K562 (cell line): ENCODE measurements at regions not wholly inside any gene's neighbourhood (a gene's known extent, or its start where the extent isn't known, plus 50 kb on each side); places are given as distances from the start of the nearest gene placed in this dataset.

Experiments
- ATF7 ChIP-seq: fragments of 450-650 bp; IDR thresholded peaks from 2 replicates; pipeline ENCODE4 v1.7.1; 2014; ENCODE audit warnings: mild to moderate bottlenecking, moderate library complexity
- CTCF ChIP-seq, 3 experiments: IDR thresholded peaks in 2 of 3; conservative IDR thresholded peaks in 1 of 3; 2 replicates each; pipeline ENCODE4 v1.5.1; 2011 to 2012; ENCODE audit warnings: low read length in 3 of 3, mild to moderate bottlenecking in 3 of 3, control low read depth in 2 of 3, improper control_type of control experiment in 1 of 3, inconsistent platforms in 1 of 3, low read depth in 1 of 3, mixed read lengths in 1 of 3, moderate library complexity in 1 of 3; ENCODE audit not compliant: insufficient read depth in 2 of 3
- E2F6 ChIP-seq, 2 experiments: IDR thresholded peaks; 2 replicates each; pipeline ENCODE4 v1.6.1; 2011; ENCODE audit warnings: borderline replicate concordance in 1 of 2, control low read depth in 1 of 2, low read depth in 1 of 2, low read length in 1 of 2, mild to moderate bottlenecking in 1 of 2, mixed read lengths in 1 of 2, moderate library complexity in 1 of 2; ENCODE audit not compliant: insufficient read depth in 1 of 2, insufficient read length in 1 of 2, poor library complexity in 1 of 2, severe bottlenecking in 1 of 2; ENCODE audit errors: extremely low read depth in 1 of 2
- FOSL1 ChIP-seq: fragments of 200-800 bp; sonication (Bioruptor generic); conservative IDR thresholded peaks from 2 replicates; pipeline ENCODE4 v1.6.1; 2016; ENCODE audit warnings: missing genetic modification characterization, missing compliant biosample characterization
- IRF2 ChIP-seq: sonication (generic); formaldehyde crosslinking; IDR thresholded peaks from 2 replicates; pipeline ENCODE4 v1.8.1; 2022; ENCODE audit warnings: mild to moderate bottlenecking, missing genetic modification reagents
- MBD2 ChIP-seq: sonication (generic); IDR thresholded peaks from 2 replicates; pipeline ENCODE4 v1.6.1; 2016; ENCODE audit warnings: low read depth, borderline replicate concordance
- NR3C1 ChIP-seq: sonication (generic); formaldehyde crosslinking; IDR thresholded peaks from 2 replicates; pipeline ENCODE4 v1.8.1; 2022; ENCODE audit warnings: missing genetic modification reagents
- RBM39 ChIP-seq: fragments of 200-400 bp; formaldehyde crosslinking; optimal IDR thresholded peaks from 2 replicates; pipeline ENCODE3; 2018; ENCODE audit warnings: low read depth, low read length
- RNF219 ChIP-seq: fragments of 250-450 bp; sonication (Bioruptor Pico); IDR thresholded peaks from 2 replicates; pipeline ENCODE4 v1.5.0; 2022; ENCODE audit warnings: mild to moderate bottlenecking
- YY1 ChIP-seq, 3 experiments: IDR thresholded peaks; 2 replicates each; pipeline ENCODE4 v1.6.1; 2011; ENCODE audit warnings: low read length in 2 of 3, mild to moderate bottlenecking in 2 of 3, moderate library complexity in 2 of 3, borderline replicate concordance in 1 of 3, control low read depth in 1 of 3, low read depth in 1 of 3; ENCODE audit not compliant: insufficient read depth in 3 of 3, insufficient replicate concordance in 2 of 3, control insufficient read depth in 1 of 3, insufficient read length in 1 of 3; ENCODE audit errors: extremely low read depth in 1 of 3
- ZNF121 ChIP-seq: sonication (generic); formaldehyde crosslinking; conservative IDR thresholded peaks from 2 replicates; pipeline ENCODE4 v1.8.0; 2022; ENCODE audit warnings: missing genetic modification reagents

GRCh38 chr2:56803596-56803995 lies 619.8 kb downstream of the CCDC85A start:
- TF ChIP-seq ATF7 (no peak), YY1 (IDR thresholded peaks at IDR 0.05; ENCODE audit: borderline replicate concordance in 1 of 3, control insufficient read depth in 1 of 3, extremely low read depth in 1 of 3, insufficient read depth in 3 of 3, insufficient read length in 1 of 3, insufficient replicate concordance in 2 of 3, low read depth in 1 of 3, low read length in 2 of 3) (no peak), RNF219 (CRISPR knock-in tag) (no peak), FOSL1 (tag) (no peak), NR3C1 (no peak), CTCF (IDR thresholded peaks at IDR 0.05 in 2 of 3, conservative IDR thresholded peaks at IDR 0.05 in 1 of 3; ENCODE audit: insufficient read depth in 2 of 3, low read depth in 1 of 3, low read length in 3 of 3) (no peak), ZNF121 (no peak), E2F6 (IDR thresholded peaks at IDR 0.05; ENCODE audit: borderline replicate concordance in 1 of 2, extremely low read depth in 1 of 2, insufficient read depth in 1 of 2, insufficient read length in 1 of 2, low read depth in 1 of 2, low read length in 1 of 2, poor library complexity in 1 of 2, severe bottlenecking in 1 of 2) (no peak), RBM39 (no peak), MBD2 (no peak), IRF2 (CRISPR knock-in tag) (no peak)
